HepG2 (cell line): ENCODE measurements at regions not wholly inside any gene's neighbourhood (a gene's known extent, or its start where the extent isn't known, plus 50 kb on each side); places are given as distances from the start of the nearest gene placed in this dataset.

Experiments
- CEBPG ChIP-seq: IDR thresholded peaks from 2 replicates; pipeline ENCODE4 v1.6.1; 2016
- CENPX ChIP-seq: sonication (generic); formaldehyde crosslinking; IDR thresholded peaks from 2 replicates; pipeline ENCODE4 v1.9.0; 2021; ENCODE audit warnings: mild to moderate bottlenecking, missing genetic modification reagents, moderate library complexity
- GFI1 ChIP-seq: sonication (generic); formaldehyde crosslinking; IDR thresholded peaks from 2 replicates; pipeline ENCODE4 v1.5.0; 2020; ENCODE audit warnings: missing genetic modification reagents, mild to moderate bottlenecking, borderline replicate concordance
- JUNB ChIP-seq: sonication (generic); formaldehyde crosslinking; IDR thresholded peaks from 2 replicates; pipeline ENCODE4 v1.8.0; 2022; ENCODE audit warnings: missing genetic modification reagents, mild to moderate bottlenecking, borderline replicate concordance
- PLSCR1 ChIP-seq: sonication (generic); formaldehyde crosslinking; IDR thresholded peaks from 2 replicates; pipeline ENCODE4 v1.5.0; 2020; ENCODE audit warnings: missing genetic modification reagents, mild to moderate bottlenecking, borderline replicate concordance
- REST ChIP-seq, 2 experiments: IDR thresholded peaks; 2 replicates each; pipeline ENCODE4 v1.6.1; 2011 to 2012; ENCODE audit warnings: low read length in 2 of 2, borderline replicate concordance in 1 of 2, low read depth in 1 of 2, mild to moderate bottlenecking in 1 of 2, moderate library complexity in 1 of 2
- TGIF2 ChIP-seq: IDR thresholded peaks from 2 replicates; pipeline ENCODE4 v1.6.1; 2016; ENCODE audit warnings: control low read depth, missing compliant biosample characterization
- ZNF124 ChIP-seq: sonication (generic); formaldehyde crosslinking; IDR thresholded peaks from 2 replicates; pipeline ENCODE4 v1.4.0; 2020; ENCODE audit warnings: missing genetic modification reagents
- ZNF296 ChIP-seq: sonication (generic); formaldehyde crosslinking; conservative IDR thresholded peaks from 2 replicates; pipeline ENCODE4 v1.5.0; 2020; ENCODE audit warnings: mild to moderate bottlenecking, missing genetic modification reagents
- ZNF318 ChIP-seq: sonication (generic); formaldehyde crosslinking; IDR thresholded peaks from 2 replicates; pipeline ENCODE4 v1.4.0; 2020; ENCODE audit warnings: mild to moderate bottlenecking, missing genetic modification reagents
- ZNF790 ChIP-seq: sonication (generic); formaldehyde crosslinking; IDR thresholded peaks from 2 replicates; pipeline ENCODE4 v1.8.0; 2022; ENCODE audit warnings: missing genetic modification reagents, mild to moderate bottlenecking, borderline replicate concordance
- TF ChIP-seq, protein P1 (sequence below): sonication (generic); formaldehyde crosslinking; IDR thresholded peaks from 2 replicates; pipeline ENCODE4 v1.4.0; 2020; ENCODE audit warnings: missing genetic modification reagents, borderline replicate concordance

GRCh38 chr5:68088302-68088701 lies 127.3 kb upstream of the PIK3R1 start (continued):
- TF ChIP-seq REST (IDR thresholded peaks at IDR 0.05; ENCODE audit: borderline replicate concordance in 1 of 2, low read depth in 1 of 2, low read length in 2 of 2) (no peak), CENPX (CRISPR knock-in tag) (no peak), ZNF318 (CRISPR knock-in tag) (no peak), PLSCR1 (CRISPR knock-in tag) (no peak), JUNB (CRISPR knock-in tag) (no peak), ZNF790 (CRISPR knock-in tag) (no peak), ZNF296 (CRISPR knock-in tag) (no peak), TGIF2 (CRISPR knock-in tag) (no peak), ZNF124 (CRISPR knock-in tag) (no peak), GFI1 (CRISPR knock-in tag) (no peak), CEBPG (CRISPR knock-in tag) (no peak)
- TF ChIP-seq, protein P1, sequence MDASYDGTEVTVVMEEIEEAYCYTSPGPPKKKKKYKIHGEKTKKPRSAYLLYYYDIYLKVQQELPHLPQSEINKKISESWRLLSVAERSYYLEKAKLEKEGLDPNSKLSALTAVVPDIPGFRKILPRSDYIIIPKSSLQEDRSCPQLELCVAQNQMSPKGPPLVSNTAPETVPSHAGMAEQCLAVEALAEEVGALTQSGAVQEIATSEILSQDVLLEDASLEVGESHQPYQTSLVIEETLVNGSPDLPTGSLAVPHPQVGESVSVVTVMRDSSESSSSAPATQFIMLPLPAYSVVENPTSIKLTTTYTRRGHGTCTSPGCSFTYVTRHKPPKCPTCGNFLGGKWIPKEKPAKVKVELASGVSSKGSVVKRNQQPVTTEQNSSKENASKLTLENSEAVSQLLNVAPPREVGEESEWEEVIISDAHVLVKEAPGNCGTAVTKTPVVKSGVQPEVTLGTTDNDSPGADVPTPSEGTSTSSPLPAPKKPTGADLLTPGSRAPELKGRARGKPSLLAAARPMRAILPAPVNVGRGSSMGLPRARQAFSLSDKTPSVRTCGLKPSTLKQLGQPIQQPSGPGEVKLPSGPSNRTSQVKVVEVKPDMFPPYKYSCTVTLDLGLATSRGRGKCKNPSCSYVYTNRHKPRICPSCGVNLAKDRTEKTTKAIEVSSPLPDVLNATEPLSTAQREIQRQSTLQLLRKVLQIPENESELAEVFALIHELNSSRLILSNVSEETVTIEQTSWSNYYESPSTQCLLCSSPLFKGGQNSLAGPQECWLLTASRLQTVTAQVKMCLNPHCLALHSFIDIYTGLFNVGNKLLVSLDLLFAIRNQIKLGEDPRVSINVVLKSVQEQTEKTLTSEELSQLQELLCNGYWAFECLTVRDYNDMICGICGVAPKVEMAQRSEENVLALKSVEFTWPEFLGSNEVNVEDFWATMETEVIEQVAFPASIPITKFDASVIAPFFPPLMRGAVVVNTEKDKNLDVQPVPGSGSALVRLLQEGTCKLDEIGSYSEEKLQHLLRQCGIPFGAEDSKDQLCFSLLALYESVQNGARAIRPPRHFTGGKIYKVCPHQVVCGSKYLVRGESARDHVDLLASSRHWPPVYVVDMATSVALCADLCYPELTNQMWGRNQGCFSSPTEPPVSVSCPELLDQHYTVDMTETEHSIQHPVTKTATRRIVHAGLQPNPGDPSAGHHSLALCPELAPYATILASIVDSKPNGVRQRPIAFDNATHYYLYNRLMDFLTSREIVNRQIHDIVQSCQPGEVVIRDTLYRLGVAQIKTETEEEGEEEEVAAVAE (CRISPR knock-in tag), result no peak
- TF ChIP-seq, all 625 proteins: peak for 0
